Neural progenitor cell (in vitro differentiated cells): ENCODE measurements at regions not wholly inside any gene's neighbourhood (a gene's known extent, or its start where the extent isn't known, plus 50 kb on each side); places are given as distances from the start of the nearest gene placed in this dataset.
A peak's percentile ranks its signal among the peaks of the same experiment; 100 is the strongest.

Experiments used
- DNase-seq: peaks from one replicate; pipeline ENCODE4 v3.0.0-alpha.2; 2016; ENCODE audit warnings: low spot score
- H2AFZ ChIP-seq: fragments of 200-600 bp; sonication (generic); replicated peaks from 2 replicates; pipeline ENCODE4 v1.6.1; 2016; ENCODE audit warnings: antibody characterized with exemption
- H3F3A ChIP-seq: fragments of 200-600 bp; sonication (generic); 2 replicates; pipeline ENCODE4 v1.6.1; 2016; ENCODE audit warnings: antibody characterized with exemption, low read depth
- H3K27ac ChIP-seq: fragments of 200-600 bp; sonication (generic); 2 replicates; pipeline ENCODE4 v1.5.1; 2016; ENCODE audit warnings: mild to moderate bottlenecking
- H3K27me3 ChIP-seq: fragments of 200-600 bp; sonication (generic); 2 replicates; pipeline ENCODE4 v1.6.1; 2016; ENCODE audit warnings: mild to moderate bottlenecking, moderate library complexity
- H3K36me3 ChIP-seq: fragments of 200-600 bp; sonication (generic); 2 replicates; pipeline ENCODE4 v1.5.1; 2016
- H3K4me1 ChIP-seq: fragments of 200-600 bp; sonication (generic); 2 replicates; pipeline ENCODE4 v1.6.1; 2016; ENCODE audit warnings: mixed run types
- H3K4me2 ChIP-seq: fragments of 200-600 bp; sonication (generic); 2 replicates; pipeline ENCODE4 v1.6.1; 2016
- H3K4me3 ChIP-seq: fragments of 200-600 bp; sonication (generic); 2 replicates; pipeline ENCODE4 v1.5.1; 2016
- H3K79me2 ChIP-seq: fragments of 200-600 bp; sonication (generic); 2 replicates; pipeline ENCODE4 v1.6.1; 2016; ENCODE audit warnings: low read depth
- H3K9ac ChIP-seq: fragments of 200-600 bp; sonication (generic); 2 replicates; pipeline ENCODE4 v1.6.1; 2016
- H3K9me3 ChIP-seq: fragments of 200-600 bp; sonication (generic); 2 replicates; pipeline ENCODE4 v1.5.1; 2016; ENCODE audit warnings: low read depth
- H4K20me1 ChIP-seq: fragments of 200-600 bp; sonication (generic); 2 replicates; pipeline ENCODE4 v1.6.1; 2016; ENCODE audit warnings: low read depth
- H3K27ac Mint-ChIP-seq: 3 replicates; pipeline ENCODE4 v1.8.0; 2021; ENCODE audit warnings: mixed read lengths
- H3K27me3 Mint-ChIP-seq: 2 replicates; pipeline ENCODE4 v1.8.0; 2022; ENCODE audit warnings: low read depth, mild to moderate bottlenecking, inconsistent platforms, moderate library complexity, mixed read lengths; ENCODE audit not compliant: insufficient read depth
- H3K36me3 Mint-ChIP-seq: 3 replicates; pipeline ENCODE4 v1.8.0; 2021; ENCODE audit warnings: mixed read lengths
- H3K4me1 Mint-ChIP-seq: 3 replicates; pipeline ENCODE4 v1.8.0; 2021; ENCODE audit warnings: mixed read lengths
- H3K4me3 Mint-ChIP-seq: 3 replicates; pipeline ENCODE4 v1.8.0; 2021; ENCODE audit warnings: mild to moderate bottlenecking, moderate library complexity, mixed read lengths
- H3K9me3 Mint-ChIP-seq: 3 replicates; pipeline ENCODE4 v1.8.0; 2020; ENCODE audit warnings: mixed read lengths
- CTCF ChIP-seq: fragments of 200-600 bp; sonication (generic); IDR thresholded peaks from 2 replicates; pipeline ENCODE4 v1.5.1; 2017; ENCODE audit warnings: antibody characterized with exemption, mild to moderate bottlenecking
- EZH2 ChIP-seq: fragments of 200-600 bp; sonication (generic); IDR thresholded peaks from 2 replicates; pipeline ENCODE4 v1.6.1; 2017; ENCODE audit warnings: antibody characterized with exemption, mild to moderate bottlenecking, moderate library complexity
- EZH2phosphoT487 ChIP-seq: fragments of 200-600 bp; sonication (generic); IDR thresholded peaks from 2 replicates; pipeline ENCODE4 v1.6.1; 2017; ENCODE audit warnings: antibody characterized with exemption

GRCh38 chr15:69647142-69647513, 194.5 kb downstream of the RPLP1 start:
- Histone ChIP-seq H3K27ac (no peak overlapping the region), H3K36me3 (no peaks in the 10 kb centered on the region), H3K9me3 (no peaks in the 10 kb centered on the region), H3K27me3 (no peaks in the 10 kb centered on the region), H3K9ac (no peak overlapping the region), H3K4me2 (peak overlapping the region; percentile 40), H2AFZ (peak overlapping the region; percentile 55), H3K79me2 (no peaks in the 10 kb centered on the region), H4K20me1 (no peaks in the 10 kb centered on the region), H3K4me3 (no peak overlapping the region), H3K4me1 (peaks cover 28% of the 10 kb centered on the region), H3F3A (no peaks in the 10 kb centered on the region)
- peak; percentile 16 for DNase-seq
- H3K36me3 Mint-ChIP-seq = no peaks in the 10 kb centered on the region
- H3K27ac Mint-ChIP-seq = no peak overlapping the region
- TF ChIP-seq EZH2phosphoT487 = no peak
- TF ChIP-seq CTCF = no peak
- no peak for TF ChIP-seq EZH2
- H3K4me1 Mint-ChIP-seq = peaks cover 29% of the 10 kb centered on the region
- peaks cover 8% of the 10 kb centered on the region for H3K27me3 Mint-ChIP-seq
- peaks cover 9% of the 10 kb centered on the region for H3K9me3 Mint-ChIP-seq
- H3K4me3 Mint-ChIP-seq = no peak overlapping the region

GRCh38 chr15:69648212-69648611, 195.6 kb downstream of the RPLP1 start:
- no peak overlapping the region for H3K27ac Mint-ChIP-seq
- H3K9me3 Mint-ChIP-seq = peaks cover 8% of the 10 kb centered on the region
- Histone ChIP-seq H3K27me3 (no peaks in the 10 kb centered on the region), H3K4me3 (no peak overlapping the region), H3K4me2 (no peak overlapping the region), H3K79me2 (no peaks in the 10 kb centered on the region), H3F3A (no peaks in the 10 kb centered on the region), H3K36me3 (no peaks in the 10 kb centered on the region), H2AFZ (peak overlapping the region; percentile 5), H4K20me1 (no peaks in the 10 kb centered on the region), H3K9ac (no peak overlapping the region), H3K4me1 (peaks cover 28% of the 10 kb centered on the region), H3K27ac (no peak overlapping the region), H3K9me3 (no peaks in the 10 kb centered on the region)
- TF ChIP-seq CTCF = no peak
- TF ChIP-seq EZH2 = no peak
- TF ChIP-seq EZH2phosphoT487 = no peak
- no peak for DNase-seq
- no peaks in the 10 kb centered on the region for H3K36me3 Mint-ChIP-seq
- peaks cover 29% of the 10 kb centered on the region for H3K4me1 Mint-ChIP-seq
- H3K4me3 Mint-ChIP-seq = no peak overlapping the region
- H3K27me3 Mint-ChIP-seq = peaks cover 8% of the 10 kb centered on the region

- no peaks in the 10 kb centered on the region for H3K9me3 ChIP-seq
- DNase-seq = peak; percentile 20
- no peak overlapping the region for H3K4me3 ChIP-seq
- H3K36me3 ChIP-seq = no peaks in the 10 kb centered on the region
- H4K20me1 ChIP-seq = no peaks in the 10 kb centered on the region
- no peaks in the 10 kb centered on the region for H3K36me3 Mint-ChIP-seq
- H3K27me3 Mint-ChIP-seq = peaks cover 8% of the 10 kb centered on the region
- H3K9me3 Mint-ChIP-seq = peaks cover 5% of the 10 kb centered on the region
- no peak overlapping the region for H2AFZ ChIP-seq
- no peak overlapping the region for H3K27ac Mint-ChIP-seq
- no peaks in the 10 kb centered on the region for H3K79me2 ChIP-seq
- peaks cover 29% of the 10 kb centered on the region for H3K4me1 Mint-ChIP-seq
- peaks cover 28% of the 10 kb centered on the region for H3K4me1 ChIP-seq
- H3K27ac ChIP-seq = no peak overlapping the region
- H3K27me3 ChIP-seq = no peaks in the 10 kb centered on the region
- no peak overlapping the region for H3K9ac ChIP-seq
- TF ChIP-seq EZH2 (no peak), EZH2phosphoT487 (no peak), CTCF (no peak)
- H3K4me2 ChIP-seq = no peak overlapping the region
- H3K4me3 Mint-ChIP-seq = no peak overlapping the region
- H3F3A ChIP-seq = no peaks in the 10 kb centered on the region
Measured at GRCh38 chr15:69648775-69649735, 196.4 kb downstream of the RPLP1 start.
